GM20431 (cell line): ENCODE measurements at regions not wholly inside any gene's neighbourhood (a gene's known extent, or its start where the extent isn't known, plus 50 kb on each side); places are given as distances from the start of the nearest gene placed in this dataset.

Experiments used
- in situ Hi-C: fragments of 300-500 bp; cut with MseI, MboI; formaldehyde crosslinking; loops from one replicate; pipeline ENCODE4 v1.15.0; 2020; ENCODE audit warnings: low sequenced_read_pairs; ENCODE audit not compliant: unreplicated experiment

DNA sequence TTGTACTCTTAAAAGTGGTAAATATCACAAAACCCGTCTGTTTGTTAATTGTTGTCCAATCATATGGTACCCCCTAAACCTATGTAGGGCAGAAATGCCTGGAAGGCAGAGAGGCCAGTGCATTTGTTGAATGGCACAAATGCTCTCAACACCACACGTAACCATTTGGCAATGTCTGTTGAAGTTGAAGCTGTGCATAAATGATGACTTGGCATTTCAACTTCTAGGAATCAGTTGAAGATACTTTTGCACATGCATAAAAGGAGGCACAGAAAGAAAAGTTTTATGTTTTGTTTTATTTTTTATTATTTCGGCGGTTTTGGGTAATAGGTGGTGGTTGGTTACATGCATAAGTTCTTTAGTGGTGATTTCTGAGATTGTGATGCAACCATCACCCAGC lies 246.6 kb downstream of the TAF11L14 start:
- in situ Hi-C loops, result no loop called here

DNA sequence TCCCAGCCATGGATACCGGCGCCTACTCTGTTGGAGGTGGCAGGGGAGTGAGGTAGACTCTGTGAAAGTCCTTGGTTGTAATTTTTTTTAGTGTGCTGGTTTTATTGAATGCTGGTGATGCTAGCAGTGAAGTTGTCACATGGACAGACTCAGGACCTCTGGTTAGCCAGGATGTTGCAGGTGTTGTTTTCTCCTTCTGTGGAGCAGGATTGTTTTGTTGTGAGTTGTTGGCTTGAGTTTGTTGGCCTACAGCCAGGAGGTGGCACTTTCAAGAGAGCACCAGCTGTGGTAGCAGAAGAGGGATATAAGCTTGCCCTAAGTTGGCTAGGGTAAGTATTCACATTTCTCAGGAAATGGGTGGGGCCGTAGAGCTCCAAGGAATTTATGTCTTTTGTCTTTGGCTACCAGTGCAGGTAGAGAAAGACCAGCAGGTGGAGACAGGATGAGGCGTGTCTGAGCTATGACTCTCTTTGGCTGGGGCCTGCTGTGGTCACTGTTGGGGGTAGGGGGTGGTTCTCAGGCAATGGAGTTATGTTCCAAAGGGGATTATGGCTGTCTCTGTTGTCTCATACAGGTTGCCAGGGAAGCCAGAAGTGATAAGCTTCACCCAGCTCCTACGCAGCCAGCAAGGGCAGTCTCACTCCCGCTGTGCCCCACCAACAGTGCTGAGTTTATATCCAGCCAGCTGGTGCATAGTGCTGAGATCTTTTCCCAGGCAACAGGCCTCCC lies 248.7 kb downstream of the TAF11L14 start:
- in situ Hi-C loops, result no loop called here

DNA sequence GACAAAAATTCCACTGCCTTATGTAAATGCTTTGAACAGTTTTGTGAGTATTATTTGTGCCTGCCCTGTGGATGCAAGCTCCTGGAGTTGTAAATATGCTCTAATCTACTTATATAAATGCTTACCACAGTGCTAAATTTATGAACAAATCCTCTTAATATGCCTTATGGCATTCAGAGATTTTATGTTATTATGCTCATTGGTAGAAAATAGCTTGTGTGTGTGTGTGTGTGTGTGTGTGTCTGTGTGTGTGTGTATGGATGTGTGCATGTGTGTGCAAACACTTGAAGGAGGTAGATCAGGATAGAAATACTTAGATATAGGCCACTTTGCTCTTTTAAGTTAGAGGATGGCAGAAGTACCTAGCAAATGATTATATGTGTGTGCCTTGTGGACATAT lies 253.9 kb downstream of the TAF11L14 start:
- in situ Hi-C loops, result no loop called here

DNA sequence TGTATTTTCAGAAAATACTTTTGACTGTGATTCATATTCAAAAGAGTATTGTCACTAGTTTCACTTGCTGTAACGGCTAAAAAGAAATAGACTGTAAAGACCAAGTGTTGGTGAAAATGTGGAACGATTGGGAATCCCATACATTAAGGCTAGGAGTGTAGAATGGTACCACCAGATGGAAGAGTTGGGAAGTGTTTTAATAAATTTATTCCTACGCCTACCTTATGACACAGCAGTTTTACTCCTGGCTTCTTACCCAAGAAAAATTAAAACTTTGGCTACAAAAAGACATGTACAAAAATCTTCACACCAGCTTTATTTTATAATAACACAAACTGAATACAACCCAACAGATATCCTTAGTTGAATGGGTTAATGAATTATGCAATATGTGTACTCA lies 256.2 kb downstream of the TAF11L14 start:
- in situ Hi-C loops, result no loop called here

DNA sequence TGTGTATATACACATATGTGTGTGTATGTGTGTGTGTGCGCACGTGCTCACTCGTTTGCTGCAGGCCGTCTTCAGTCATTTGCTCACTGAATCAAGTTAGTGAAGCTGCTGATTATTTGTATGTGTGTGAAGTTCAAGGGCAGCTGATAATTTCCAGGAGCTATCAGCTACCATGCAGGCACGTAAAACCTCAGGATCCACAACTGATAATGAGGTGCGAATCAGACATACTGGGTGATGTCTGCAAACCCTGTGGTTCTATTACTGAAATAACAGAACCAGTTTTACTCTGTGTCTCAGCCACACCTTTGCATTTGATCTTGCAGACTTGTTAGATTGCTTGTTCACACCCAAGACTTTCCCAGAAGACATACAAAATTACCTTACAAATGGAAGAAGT lies 257.6 kb downstream of the TAF11L14 start:
- in situ Hi-C loops, result no loop called here

DNA sequence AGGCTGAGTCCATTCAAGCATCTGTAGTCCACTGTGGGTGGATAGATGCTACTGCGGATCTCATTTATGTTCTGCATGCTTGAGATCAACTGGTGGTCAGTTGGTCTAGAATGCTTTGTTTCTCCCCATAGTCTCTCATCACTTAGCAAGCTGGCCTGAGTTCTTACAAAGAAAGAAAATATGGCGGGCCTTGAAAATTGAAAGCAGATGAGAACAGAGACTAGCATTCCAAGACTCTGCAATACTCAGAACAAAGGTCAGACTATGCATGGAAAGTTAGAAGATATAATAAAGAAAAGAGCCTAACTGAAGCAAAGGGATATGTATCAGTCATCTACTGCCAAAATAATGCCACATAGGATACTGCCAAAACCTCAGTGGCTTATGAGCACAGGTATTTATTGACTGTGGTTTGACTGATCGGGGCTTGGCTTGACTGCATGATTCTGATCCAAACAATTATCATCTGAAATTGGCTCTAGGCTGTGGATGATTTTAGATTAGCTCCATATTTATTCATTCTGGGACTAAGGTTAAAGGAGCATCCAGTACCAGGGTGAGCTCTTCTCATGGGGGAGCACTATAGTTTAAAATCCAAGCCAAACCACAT lies 258.9 kb downstream of the TAF11L14 start:
- in situ Hi-C loops, result no loop called here

DNA sequence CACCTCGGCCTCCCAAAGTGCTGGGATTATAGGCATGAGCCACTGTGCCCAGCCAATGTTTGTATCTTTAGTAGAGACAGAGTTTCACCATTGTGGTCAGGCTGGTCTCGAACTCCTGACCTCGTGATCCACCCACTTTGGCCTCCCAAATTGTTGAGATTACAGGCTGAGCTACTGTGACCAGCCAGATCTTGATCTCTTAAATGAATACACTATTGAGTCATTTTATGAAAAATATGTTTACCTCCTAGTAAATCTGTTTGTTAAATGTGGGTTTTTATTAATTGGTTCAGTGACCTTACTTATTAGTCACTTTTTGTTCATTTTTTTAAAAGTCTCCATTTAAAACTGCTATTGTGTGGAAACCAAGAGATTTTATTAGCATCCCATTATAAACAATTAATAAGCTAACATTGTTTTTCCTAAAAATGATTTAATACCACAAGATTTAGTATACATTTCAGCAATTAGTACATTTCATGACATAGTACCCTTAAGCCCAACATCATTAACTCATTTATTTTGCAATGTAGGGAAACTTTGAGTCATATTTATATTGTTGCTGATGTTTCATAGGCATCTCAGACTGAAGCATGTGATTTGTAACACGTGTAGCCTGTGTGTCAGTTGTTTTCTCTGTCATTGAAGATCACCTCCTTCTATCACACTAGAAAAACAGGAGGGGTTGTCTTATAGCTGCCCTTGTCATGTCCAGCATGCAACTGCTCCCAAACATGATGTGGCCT lies 261.2 kb downstream of the TAF11L14 start:
- in situ Hi-C loops, result no loop called here

DNA sequence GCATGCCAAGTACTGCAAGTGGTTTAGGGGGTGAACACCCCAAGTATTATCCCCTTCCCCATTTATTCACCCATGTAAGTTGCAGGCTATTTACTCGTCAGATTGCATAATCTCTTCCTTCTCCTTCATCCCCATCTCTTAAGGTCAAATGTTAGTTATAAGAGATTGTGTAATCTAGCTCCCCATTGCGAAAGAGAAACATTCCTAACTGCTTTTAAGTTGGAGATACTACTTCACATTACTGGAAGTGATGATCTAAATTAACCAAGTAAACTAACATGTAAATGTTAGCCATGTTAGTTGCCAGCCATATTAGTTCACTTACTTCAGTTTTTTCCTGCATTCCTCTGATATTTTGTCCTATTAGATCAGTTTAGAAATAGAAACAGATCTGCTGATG lies 262.3 kb downstream of the TAF11L14 start:
- in situ Hi-C loops, result no loop called here

DNA sequence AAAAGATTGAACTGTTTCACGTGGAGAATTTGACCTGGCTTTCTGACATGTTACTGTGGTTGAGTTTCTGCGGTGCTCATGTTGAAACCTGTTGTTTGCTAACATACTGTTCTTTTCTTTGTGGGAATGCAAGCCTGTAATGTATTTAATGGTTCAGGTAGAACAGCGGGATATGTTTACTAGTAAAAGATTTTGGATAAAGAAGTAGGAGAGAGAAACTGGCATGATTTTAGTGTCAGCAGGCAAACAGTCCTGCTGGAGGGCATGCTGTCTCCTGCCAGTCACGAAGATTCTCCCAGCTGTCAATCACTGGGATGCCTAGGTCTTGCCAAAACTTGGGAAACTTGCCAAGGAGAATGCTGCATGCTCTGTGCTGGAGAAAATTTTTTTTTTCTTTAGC lies 263.5 kb downstream of the TAF11L14 start:
- in situ Hi-C loops, result no loop called here

DNA sequence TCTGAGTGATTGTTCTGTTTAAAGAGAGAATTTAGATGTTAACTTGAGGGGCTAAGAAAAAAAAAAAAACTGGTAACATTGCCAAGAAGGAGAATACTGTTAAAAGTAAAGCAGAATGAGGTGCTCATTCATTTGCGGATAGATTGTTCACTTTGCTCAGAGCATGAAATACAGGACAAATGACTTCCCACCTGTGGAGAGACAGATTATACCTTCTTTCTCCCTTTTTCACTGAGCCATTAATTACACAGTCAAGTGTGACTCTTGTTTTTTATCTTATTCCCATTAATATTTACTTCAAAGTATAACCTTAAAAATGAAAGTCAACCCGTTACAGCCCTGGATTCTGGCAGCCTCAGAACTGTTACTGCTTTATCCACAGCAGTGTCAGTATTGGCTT lies 264.5 kb downstream of the TAF11L14 start:
- in situ Hi-C loops, result no loop called here

DNA sequence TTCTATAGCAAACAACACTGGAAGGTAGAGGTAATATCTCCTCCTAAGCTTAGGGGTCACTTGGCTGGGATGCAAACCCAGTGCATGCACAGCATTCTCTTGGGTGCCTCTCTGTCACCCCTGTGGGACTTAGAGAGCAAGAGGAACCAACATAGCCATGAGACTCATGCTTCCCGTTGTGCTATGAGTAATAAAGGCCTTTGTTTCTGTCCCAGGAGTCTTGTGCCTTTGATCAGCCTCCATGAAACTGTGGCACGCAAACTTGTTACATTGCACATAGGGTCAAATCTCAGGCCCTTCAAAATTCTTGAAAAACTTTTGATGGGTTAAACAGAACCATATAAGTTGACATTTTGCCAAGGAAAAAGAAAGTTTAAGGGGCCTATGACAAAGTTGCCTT lies 272.8 kb downstream of the TAF11L14 start:
- in situ Hi-C loops, result no loop called here

DNA sequence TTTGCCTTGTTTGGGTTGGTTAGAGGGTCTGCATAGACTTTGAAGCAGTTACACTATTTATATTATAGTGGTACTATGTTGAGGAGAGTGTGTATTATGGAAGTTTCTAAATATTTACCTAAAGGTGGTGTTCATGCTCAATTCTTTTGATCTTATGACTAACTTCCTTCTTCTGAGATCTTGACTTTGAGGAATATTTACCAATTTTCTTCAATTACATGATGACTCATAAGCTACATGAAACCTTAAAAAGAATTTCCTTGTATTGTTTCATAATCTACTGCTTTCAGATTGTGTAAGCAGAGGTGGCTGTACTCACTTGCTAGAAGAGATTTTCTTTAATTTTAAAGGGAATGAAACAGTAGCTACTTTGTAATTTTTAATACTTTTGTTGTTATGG lies 276.1 kb downstream of the TAF11L14 start:
- in situ Hi-C loops, result no loop called here

DNA sequence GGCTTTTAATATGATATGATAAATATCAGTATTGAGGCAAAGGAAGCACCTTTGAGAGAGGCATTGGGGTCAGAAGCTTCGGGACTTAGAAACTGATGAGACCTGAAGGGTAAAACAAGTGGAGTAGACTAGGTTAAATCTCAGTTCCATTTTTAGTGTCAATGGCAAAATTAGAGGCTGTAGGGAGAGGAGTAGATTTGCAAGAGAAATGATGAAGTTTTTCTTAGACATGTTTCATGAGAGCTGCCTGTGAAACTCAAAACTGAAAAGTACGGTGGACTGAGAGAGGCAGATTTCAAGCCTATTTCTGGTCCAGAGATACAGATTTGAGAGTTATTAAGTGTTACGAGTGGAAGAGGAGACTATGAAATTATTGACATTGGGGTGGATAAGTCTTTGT lies 278.5 kb downstream of the TAF11L14 start:
- in situ Hi-C loops, result no loop called here

DNA sequence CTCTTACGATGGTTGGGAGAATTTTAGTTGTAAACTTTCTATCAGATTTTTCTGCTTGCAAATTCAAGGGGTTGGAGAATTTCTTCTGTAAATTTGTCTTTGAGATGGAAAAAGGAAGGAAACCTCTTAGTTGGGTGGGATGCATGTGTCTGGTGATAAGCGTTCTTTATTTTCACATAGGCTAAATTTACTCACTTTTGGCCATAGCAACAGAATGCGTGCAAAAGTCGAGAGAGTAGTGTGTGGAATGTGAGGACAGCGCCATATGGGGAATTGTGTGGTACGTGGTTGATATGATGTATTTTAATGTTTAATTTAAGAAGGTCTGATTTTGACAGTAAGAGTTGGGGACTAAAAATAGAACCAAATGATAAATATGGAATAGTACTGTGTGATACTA lies 282.2 kb downstream of the TAF11L14 start:
- in situ Hi-C loops, result no loop called here

DNA sequence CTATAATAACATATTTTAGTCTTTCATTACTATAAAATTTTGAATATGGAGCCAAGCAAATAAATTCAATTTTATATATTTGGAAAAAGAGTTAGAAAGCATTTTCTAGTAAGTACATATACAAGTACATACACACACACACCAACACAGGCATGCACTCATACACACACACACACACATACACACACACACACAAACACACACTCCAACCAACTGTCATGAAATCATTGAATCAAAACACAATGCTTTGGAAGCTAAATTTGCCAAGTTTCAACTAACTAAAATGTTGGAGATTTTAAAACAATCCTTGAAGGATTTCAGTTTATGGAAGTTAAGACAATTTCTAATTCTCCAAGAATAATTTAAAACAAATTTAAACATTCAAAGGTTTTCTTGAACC lies 283.2 kb downstream of the TAF11L14 start:
- in situ Hi-C loops, result no loop called here

DNA sequence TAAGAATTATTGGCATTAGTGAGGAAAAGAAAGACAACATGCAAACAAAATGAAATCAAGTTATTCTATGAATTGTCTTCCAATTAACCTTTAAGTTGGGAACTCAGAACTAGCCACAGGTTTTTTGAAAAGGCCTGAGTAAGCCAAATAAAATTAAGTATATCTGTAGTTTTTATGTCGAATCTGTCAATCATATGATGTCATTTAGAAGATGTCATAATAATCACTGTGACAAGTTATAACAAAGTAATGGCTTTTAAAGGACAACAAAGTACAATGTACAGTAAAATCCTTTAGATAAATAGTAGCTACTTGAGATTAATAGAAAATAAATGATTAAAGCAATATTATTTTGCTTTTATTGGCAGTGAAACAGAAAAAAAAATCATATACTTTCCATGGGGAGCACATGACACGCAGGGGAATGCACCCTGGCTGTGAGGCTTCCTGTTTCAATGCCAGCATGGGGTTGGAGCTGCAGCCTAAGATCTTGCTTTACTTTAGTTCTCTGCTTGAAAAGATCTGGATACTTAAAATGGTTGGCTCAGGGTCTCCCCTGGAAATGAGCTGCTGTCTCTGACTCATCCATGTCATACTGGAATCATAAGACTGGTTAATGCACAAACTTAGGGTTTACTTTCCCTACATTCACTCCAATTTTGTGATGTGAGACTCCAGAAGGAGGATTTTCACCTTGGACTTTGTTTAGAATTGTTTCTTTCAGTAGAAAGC lies 284.3 kb downstream of the TAF11L14 start:
- in situ Hi-C loops, result no loop called here

DNA sequence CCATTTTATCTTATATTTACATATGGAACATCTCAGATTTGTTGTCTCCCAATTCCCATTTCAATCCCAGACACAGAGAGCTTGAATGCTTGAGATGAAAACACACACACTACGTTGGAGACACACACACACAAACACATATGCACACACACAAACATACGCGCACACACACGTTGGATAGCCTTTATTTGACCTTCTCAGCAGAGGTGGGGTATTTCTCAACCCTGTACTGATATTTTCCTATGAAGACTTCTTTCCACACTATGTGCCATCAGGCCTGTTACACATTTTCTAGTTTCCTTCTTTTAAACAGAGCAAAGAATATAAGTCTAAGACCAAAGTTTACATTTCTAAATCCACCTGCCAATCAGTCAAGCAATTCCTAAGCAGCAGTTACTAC lies 291.0 kb downstream of the TAF11L14 start:
- in situ Hi-C loops, result no loop called here

DNA sequence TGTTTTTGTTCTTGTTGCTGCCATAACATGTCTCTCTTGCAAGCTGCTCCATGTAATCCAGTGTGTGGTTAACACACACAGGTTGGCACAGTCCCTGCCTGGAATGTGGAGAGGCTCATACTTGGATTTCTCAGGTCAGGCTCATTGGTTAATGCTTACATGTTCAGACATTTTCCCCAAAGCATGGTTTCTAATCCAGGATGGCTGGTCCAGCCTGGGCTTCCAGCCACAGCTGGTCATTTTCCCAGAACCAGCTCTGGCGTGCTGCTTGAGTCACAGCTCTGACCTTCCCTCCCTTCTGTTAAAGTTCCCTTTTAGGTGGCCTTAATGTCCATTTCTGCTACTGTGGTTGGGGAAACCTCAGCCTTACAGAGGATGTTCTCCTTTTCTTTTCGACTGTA lies 294.3 kb downstream of the TAF11L14 start:
- in situ Hi-C loops, result no loop called here

DNA sequence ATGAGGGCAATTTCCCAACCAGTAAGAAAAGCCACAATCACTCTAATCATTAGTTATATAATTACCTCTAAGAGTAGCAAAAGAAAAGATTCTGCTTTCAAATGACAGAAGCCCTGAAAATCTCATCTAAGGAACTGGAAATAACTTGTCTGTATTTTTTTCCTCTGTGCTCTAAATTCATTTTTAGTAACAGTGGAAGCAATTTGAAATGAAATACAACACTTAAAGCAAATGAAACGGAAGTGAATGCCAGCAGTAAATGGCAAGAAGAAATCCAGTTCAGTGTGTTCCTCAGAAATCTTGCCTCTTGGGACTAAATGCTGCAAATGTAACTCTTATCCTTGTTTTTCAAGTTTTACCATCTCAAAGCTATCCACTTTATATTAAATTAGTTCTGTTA lies 294.9 kb downstream of the TAF11L14 start:
- in situ Hi-C loops, result no loop called here

DNA sequence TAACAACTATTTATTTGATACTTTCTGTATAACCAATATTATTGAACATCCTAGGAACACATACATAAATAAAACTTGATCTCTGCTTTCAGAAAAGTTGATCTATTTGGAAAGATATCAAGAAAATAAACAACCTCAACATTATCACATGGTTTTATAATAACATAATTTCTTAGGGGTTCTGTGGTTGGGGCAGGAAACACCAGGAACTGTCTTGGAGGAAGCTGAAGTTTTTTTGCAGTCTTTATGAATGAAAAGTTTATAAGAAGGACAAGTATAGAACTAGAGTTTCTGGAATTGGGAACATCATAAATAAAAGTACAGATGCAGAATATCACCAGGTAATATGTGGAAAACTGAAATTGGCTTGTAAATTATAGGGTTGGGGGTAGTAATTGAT lies 296.1 kb downstream of the TAF11L14 start:
- in situ Hi-C loops, result no loop called here

DNA sequence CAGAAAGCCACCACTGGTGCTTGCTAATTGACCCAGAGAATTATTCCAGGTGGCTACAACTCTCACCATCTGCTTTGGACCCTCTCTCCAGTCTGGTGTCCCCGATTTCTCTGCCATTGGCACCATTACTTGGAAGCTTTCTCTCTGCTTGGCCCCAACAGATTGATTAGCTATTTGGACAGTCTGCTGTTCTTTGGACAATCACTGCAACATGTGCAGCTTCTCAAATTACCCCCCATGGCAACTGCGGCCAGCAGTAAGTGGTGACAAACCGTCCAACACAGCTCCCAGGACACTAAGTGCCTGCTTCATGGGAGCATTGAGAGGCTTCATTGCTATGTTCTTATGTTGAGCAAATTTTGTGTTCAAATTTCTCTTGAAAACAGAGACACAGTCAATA lies 309.8 kb downstream of the TAF11L14 start:
- in situ Hi-C loops, result no loop called here
